ENCODE measurements at regions not wholly inside any gene's neighbourhood (a gene's known extent, or its start where the extent isn't known, plus 50 kb on each side); places are given as distances from the start of the nearest gene placed in this dataset.

DNA sequence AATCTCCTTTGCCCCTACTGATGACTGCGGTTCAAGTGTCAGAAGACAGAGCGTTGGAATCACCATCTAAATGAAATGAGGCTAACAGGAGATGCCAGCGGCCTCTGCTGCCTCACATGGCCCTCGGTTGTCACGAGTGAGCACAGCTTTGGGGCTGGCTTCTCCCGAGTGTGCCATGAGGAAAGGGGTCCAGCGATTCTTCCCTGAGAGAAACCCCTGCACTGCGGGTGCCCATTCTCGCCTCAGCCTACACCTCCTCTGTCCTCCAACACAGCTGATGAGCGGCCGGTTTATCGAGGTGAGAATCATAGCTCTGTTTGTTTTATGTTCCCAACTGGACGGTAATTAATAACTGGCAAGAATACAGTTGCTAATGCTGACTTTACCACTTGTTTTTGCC, 144.7 kb upstream of the RPS6KA2 start:
- Histone ChIP-seq H3K27me3 (ENCODE audit: control insufficient read depth, extremely low read depth, insufficient read depth, low read length) (peaks cover 4% of the 10 kb centered on the region), H2AFZ (ENCODE audit: control insufficient read depth, low read length) (no peak overlapping the region), H3K4me1 (ENCODE audit: control insufficient read depth, extremely low read depth, insufficient read depth, low read length) (no peaks in the 10 kb centered on the region), H4K20me1 (ENCODE audit: control insufficient read depth, extremely low read depth, insufficient read depth, low read length) (no peaks in the 10 kb centered on the region), H3K9ac (ENCODE audit: control insufficient read depth, extremely low read depth, insufficient read depth, low read length) (no peak overlapping the region), H3K27ac (ENCODE audit: control insufficient read depth, insufficient read depth, low read length) (no peak overlapping the region), H3K4me3 (ENCODE audit: control insufficient read depth in 2 of 3, extremely low read depth in 1 of 3, insufficient read depth in 2 of 3, low read depth in 1 of 3, low read length in 3 of 3) (no peak overlapping the region), H3K36me3 (ENCODE audit: control insufficient read depth in 2 of 2, extremely low read depth in 1 of 2, insufficient read depth in 2 of 2, low read length in 2 of 2) (no peaks in the 10 kb centered on the region), H3K9me3 (ENCODE audit: control insufficient read depth, low read depth, low read length) (no peaks in the 10 kb centered on the region), H3K79me2 (ENCODE audit: control insufficient read depth, insufficient read depth, low read length) (no peaks in the 10 kb centered on the region), H3K4me2 (ENCODE audit: control insufficient read depth, extremely low read depth, insufficient read depth, low read depth, low read length) (no peak overlapping the region), H3K9me1 (ENCODE audit: control insufficient read depth, extremely low read depth, insufficient read depth, low read length) (no peaks in the 10 kb centered on the region)
- TF ChIP-seq CTCF (optimal IDR thresholded peaks at IDR 0.05 in 1 of 3, IDR thresholded peaks at IDR 0.05 in 1 of 3, conservative IDR thresholded peaks at IDR 0.05 in 1 of 3; ENCODE audit: extremely low read depth in 1 of 3, insufficient read depth in 2 of 3, low read length in 3 of 3) (no peak), EZH2 (IDR thresholded peaks at IDR 0.05; ENCODE audit: low read length) (no peak)
- DNase-seq (ENCODE audit: low read depth, low spot score), result no peak
- FAIRE-seq, result no peak
- dilution Hi-C loops (cut with MboI; ENCODE audit: extremely low pct_ligation_motif_present, low sequenced_read_pairs), result no loop called here

GRCh38 chr6:166770216-166771116, 143.4 kb upstream of the RPS6KA2 start:
- no peaks in the 10 kb centered on the region for H3K36me3 ChIP-seq (ENCODE audit: control insufficient read depth in 2 of 2, extremely low read depth in 1 of 2, insufficient read depth in 2 of 2, low read length in 2 of 2)
- H3K27ac ChIP-seq (ENCODE audit: control insufficient read depth, insufficient read depth, low read length), result no peak overlapping the region
- no peaks in the 10 kb centered on the region for H3K4me1 ChIP-seq (ENCODE audit: control insufficient read depth, extremely low read depth, insufficient read depth, low read length)
- H2AFZ ChIP-seq (ENCODE audit: control insufficient read depth, low read length), result no peak overlapping the region
- peak in 1 of 3 experiments; percentile 16 for TF ChIP-seq CTCF (optimal IDR thresholded peaks at IDR 0.05 in 1 of 3, IDR thresholded peaks at IDR 0.05 in 1 of 3, conservative IDR thresholded peaks at IDR 0.05 in 1 of 3; ENCODE audit: extremely low read depth in 1 of 3, insufficient read depth in 2 of 3, low read length in 3 of 3)
- no peak for TF ChIP-seq EZH2 (IDR thresholded peaks at IDR 0.05; ENCODE audit: low read length)
- no peak for DNase-seq (ENCODE audit: low read depth, low spot score)
- peaks cover 4% of the 10 kb centered on the region for H3K27me3 ChIP-seq (ENCODE audit: control insufficient read depth, extremely low read depth, insufficient read depth, low read length)
- H3K79me2 ChIP-seq (ENCODE audit: control insufficient read depth, insufficient read depth, low read length), result no peaks in the 10 kb centered on the region
- no peak overlapping the region for H3K4me2 ChIP-seq (ENCODE audit: control insufficient read depth, extremely low read depth, insufficient read depth, low read depth, low read length)
- no peak overlapping the region for H3K9ac ChIP-seq (ENCODE audit: control insufficient read depth, extremely low read depth, insufficient read depth, low read length)
- H4K20me1 ChIP-seq (ENCODE audit: control insufficient read depth, extremely low read depth, insufficient read depth, low read length), result no peaks in the 10 kb centered on the region
- dilution Hi-C loops (cut with MboI; ENCODE audit: extremely low pct_ligation_motif_present, low sequenced_read_pairs), result no loop called here
- H3K9me3 ChIP-seq (ENCODE audit: control insufficient read depth, low read depth, low read length), result no peaks in the 10 kb centered on the region
- no peak for FAIRE-seq
- no peaks in the 10 kb centered on the region for H3K9me1 ChIP-seq (ENCODE audit: control insufficient read depth, extremely low read depth, insufficient read depth, low read length)
- H3K4me3 ChIP-seq (ENCODE audit: control insufficient read depth in 2 of 3, extremely low read depth in 1 of 3, insufficient read depth in 2 of 3, low read depth in 1 of 3, low read length in 3 of 3), result no peak overlapping the region

Measured in keratinocyte (primary cell).